Putamen (tissue), 1 donor: ENCODE measurements at regions not wholly inside any gene's neighbourhood (a gene's known extent, or its start where the extent isn't known, plus 50 kb on each side); places are given as distances from the start of the nearest gene placed in this dataset.

Source experiments
- DNase-seq: peaks from one replicate; pipeline ENCODE4 v3.0.0-alpha.2; 2016; ENCODE audit warnings: low spot score

DNA sequence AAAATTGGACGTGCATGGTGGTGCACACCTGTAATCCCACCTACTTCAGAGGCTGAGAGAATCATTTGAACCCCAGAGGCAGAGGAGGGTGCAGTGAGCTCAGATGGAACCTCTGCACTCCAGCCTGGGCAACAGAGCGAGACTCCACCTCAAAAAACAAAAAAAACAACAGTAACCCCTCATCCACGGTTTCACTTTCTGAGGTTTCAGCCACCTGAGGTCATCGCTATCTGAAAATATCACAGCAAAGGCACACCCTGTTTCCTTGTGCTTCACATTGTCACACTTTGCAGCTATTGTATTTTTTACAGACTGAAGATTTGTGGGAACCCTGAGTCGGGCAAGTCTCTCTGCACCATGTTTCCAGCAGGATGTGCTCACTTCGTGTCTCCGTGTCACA, 54.1 kb upstream of the FOXQ1 start:
- no peak for DNase-seq

DNA sequence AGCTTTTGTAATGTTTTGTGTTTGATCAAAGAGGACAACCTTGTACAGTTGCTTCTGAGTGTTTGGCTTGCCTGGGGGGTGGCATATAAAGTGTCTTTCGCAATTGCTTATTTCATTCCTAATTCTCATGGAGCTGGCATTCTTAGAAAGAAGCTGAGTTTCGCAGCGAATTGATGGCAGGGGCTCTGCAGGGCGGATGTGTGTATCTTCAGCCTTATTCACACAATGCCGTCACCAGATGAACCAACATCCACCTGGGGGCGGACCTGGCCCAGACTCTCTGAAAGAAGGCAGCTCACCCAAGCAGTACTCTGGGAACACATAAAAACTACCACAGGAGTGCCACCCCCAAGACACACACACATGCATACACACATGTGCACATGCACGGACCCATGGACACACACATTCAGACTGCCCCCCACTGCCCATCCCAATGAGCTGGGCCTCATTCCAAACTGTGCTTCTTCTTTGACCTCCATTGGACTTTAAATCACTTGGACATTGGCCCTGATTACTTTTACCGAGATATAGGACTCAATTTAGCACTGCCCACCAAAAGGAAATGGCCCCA, 55.4 kb upstream of the FOXQ1 start:
- DNase-seq = no peak

DNA sequence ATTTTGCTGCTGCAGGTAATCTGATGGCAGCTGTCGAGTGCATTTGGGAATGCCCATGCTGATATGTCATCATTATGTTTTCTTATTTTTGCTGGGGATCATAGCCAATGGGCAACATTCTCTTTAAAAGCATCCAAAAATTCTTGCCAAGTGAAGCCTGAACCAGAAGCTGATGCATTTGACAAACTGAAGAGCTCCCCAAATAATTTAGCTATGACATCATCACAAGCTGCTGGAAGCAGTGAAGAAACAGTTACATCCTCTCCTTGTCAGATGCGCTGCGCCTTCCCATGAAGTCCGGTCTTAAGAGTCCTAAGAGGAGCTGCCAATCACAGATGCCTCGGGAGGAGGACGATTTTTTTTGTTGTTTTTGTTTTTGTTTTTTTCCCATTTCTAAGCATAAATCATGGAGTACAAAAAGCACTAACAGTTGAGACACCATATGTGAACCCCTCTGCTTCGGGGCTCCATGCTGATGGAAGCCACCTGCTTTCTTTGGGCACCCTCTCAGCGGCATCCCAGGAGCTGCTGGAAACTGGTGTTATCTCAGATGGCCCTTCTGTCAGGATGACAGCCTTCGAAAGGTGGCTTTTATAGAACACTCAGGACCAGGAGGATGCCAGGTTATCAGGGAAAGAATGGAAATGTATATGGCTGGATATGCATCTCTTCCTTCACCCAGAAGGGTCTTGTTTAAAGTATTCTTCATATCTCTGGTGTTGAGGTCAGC, 56.1 kb upstream of the FOXQ1 start:
- no peak for DNase-seq

DNA sequence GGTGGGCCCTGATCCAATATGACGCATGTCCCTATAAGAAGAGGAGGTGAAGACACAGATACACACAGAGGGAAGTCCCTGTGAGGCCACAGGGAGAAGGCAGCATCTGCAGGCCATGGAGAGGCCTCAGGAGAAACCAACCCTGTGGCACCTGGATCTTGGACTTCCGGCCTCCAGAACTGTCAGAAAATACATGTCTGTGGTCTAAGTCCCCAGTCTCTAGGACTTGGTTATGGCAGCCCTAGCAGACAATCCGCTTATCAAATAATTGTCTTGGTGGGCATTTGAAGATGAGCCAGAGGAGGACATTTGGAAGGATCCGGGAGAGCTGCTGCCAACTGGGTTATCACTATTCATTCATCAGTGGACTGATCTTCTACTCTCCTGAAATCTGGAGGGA, 57.6 kb upstream of the FOXQ1 start:
- DNase-seq = no peak

DNA sequence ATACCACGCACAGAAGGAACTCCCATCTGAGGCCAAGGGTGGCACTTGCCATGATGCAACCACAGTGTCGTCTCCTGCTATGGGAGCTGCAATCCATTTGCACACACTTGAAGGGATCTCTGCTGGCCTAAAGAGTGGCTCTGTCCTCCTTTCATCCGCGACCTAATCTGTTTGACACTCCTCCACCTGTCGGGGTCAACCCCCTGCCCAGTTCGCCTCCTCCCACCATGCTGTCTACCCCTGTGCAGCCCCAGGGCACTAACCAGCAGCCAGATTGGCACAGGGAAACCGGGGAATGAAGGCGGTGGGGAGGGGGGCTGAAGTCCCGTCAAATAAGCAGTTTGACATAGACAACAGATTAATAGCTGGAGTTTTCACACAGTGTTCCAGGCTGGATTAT, 58.1 kb upstream of the FOXQ1 start:
- DNase-seq = no peak

DNA sequence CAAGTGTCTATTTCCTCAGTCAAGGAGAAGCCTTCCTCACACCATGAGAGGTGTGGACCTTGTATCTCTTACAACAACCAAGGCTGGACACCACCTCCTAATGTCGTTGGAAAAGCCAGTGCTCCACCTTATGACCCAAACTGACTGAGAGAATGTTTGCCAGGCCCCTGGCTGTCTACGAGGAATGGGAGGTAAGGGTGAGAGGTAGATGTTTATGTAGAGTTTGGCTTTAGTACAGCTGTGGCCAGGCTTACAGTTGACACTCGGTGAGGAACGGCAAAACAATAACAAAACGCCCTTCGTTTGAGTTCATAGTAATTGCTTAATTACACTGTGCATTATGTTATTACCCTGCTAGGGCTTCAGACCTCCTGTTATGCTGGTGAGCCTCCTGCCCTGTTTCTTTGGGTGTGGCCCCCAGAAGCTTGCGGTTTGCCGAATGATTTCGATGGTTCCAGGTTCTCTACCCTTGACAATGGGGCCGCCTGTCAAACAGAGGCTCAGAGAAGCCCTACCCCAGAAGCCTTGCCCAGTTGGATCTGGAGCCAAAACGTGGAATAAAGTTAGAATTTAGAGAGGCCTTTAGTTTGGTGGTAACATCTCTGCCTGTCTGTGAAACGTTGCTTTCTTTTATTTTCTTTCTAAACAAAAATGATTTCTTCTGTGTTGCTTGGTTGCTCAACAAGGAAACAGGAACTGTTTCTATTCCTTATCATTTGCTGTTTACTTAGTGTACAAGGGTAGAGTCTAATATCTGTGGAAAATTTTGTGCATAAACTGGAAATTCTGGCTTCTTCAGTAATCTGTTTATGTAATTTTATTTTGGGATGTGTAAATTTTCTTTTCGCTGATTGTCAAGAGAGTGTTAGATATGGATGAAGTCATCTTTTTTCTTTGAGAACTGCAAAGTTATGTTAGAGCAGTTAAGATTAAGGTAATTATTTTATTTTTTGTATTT, 60.4 kb upstream of the FOXQ1 start:
- DNase-seq = no peak

DNA sequence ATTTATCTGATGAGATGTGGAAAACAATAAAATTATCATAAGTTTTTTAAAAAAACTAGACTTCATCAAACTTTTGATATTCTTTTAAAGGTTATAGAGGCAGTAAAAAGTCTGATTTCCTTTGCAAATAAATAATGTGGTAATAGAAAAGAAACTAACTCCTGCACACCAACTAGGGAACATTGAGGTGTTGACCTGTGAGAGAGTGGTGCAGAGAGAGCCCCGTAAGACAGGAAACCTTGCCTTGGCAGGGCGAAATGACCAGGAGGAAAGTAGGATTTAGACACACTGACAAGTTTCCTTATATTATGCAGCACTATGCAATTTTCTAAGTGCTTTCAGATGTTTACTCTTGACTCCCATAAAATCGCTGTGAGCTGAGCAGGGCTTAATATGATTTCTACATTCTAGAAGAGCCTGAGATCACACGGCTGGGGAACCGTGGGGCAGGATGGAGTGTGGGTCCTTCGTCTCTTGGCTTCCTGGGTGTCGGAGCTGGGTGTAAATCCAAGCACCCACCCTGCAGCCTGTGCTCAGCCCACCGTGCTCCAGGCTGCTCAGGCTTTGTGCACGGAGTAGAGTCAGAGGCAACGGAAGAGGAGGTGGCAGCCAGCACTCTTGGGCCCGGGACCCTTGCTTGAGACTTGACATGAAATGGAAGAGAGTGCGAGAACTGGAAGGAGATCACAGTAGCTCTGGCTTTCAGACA, 61.3 kb upstream of the FOXQ1 start:
- no peak for DNase-seq

DNA sequence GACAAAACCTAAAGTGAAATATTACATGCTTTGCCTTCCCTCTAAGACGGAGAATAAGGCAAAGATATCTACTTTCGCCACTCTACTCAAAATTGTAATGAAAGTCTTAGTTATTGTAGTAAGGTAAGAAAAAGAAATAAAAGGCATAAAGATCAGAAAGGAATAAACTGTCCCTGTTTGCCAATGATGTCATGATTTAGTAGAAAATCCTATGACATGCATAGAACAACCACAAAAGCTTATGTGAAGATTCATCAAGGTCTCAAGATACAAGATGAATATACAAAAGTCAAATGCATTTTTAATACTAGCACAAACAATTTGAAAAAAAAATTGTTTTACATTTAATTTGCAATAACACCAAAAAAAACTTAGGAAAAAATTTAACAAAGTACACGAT, 64.0 kb upstream of the FOXQ1 start:
- no peak for DNase-seq

DNA sequence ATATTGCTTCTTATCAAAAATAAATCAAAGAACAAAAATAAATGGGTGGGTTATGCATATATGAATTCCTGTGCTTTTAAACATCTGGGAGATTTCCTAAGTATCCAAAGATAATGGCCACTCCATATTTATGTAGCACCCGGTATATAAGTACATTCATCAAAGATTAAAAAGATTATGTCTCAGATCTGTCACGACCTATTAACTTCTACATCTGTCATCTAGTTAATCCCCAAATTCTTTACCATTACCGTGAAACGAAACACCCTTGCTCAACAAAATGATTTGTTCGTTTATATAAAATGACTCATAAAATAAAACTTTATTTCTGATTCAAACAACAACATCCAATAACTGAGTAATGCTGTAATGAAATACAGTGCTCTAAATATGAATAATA, 64.8 kb upstream of the FOXQ1 start:
- DNase-seq = no peak

DNA sequence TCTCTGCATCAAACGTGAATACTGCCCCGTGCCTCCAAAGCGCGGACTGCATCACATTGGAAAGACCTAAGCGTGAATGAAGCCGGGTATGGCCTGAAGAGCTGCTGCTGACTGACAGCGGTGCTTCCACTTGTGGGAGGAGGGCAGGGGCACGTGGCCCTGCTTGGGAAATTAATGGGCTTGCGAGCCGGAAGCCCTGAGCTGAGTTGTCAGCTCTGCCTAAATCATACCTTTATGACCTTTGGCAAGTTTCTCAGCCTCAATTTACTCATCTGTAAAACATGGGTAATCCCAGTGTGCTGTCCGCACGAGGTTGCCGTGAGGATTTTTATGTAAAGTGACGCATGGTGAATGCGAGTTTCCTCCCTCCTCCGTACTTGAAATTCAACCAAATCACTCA, 67.0 kb upstream of the FOXQ1 start:
- no peak for DNase-seq

DNA sequence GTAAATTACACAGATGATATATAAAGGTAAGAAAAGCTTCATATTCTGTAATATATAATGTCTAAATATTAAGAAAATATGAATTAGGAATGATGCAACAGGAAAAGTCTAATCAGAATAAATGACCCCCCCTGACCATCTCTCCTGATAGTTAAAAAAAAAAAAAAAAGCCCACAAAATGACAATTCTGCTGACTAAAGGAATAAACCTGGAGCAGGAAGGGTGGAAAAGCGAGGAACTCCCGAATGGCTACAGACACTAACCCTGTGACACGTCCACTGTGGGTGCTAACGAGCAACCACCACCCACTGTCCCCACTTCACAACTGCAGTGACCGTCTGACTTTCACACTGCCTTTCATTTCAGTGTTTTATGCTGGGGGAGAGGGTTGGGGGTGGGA, 67.6 kb upstream of the FOXQ1 start:
- no peak for DNase-seq

DNA sequence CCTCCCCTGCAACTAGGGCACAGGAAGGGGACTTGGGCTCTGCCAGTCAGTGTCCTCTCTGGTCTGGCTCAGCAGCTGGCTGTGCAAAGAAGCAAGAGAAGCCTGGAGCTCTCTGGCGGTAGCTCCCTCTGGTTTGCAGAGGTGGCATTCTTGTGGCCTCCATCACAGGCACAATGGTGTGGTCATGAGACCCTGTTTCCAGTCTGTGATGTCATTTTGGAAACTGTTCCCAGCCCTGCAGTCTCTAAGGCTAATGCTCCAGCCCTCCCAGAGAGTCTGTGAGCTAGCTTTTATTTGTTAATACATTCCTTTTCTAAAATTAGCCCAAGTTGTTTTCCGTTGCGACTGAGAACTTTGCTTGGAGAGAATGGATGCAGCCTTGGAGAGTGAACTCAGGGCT, 69.5 kb upstream of the FOXQ1 start:
- no peak for DNase-seq

DNA sequence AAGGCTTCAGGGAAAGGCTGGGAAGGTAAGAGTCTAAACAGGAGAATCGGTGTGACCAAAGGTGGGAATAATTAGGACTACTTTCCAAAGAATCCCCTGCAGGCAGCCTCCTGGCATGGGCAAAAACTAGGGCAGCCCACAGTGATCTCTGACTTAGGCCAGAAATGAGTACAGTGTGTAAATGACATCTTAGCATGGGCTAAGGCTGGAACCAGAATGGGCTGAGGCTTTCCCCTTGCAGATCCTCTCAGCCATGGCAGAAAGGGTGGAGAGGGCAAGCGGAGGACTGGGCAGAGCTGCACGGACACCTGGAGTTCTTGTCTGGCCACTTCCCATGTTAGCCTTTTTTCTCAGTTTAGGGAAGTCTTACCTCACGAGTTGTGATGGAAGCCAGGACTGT, 69.9 kb upstream of the FOXQ1 start:
- no peak for DNase-seq

DNA sequence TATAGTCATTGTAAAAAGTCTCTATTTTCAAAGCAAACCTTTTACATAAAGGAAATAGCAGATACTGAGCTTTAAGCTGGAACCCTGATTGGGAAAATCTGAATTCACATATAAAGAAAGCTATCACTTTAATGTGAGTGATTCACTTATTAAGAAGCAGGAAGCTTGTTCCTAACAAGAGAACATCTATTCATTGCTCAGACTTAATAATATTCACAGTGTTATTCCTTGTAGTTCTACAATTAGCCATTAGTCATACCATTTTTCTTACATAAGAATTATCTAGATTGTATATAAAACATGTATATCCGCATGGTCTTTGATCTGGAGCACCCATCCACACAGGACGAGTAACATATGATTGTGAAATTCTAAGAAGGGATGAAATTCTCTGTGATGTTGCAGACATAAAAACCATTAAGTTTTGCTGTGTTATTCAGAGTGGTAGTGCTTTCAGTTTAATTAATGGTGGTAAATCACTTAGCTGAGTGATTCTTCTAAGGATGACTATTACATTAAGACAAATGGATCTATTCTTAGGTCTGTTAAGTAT, 71.1 kb upstream of the FOXQ1 start:
- no peak for DNase-seq

DNA sequence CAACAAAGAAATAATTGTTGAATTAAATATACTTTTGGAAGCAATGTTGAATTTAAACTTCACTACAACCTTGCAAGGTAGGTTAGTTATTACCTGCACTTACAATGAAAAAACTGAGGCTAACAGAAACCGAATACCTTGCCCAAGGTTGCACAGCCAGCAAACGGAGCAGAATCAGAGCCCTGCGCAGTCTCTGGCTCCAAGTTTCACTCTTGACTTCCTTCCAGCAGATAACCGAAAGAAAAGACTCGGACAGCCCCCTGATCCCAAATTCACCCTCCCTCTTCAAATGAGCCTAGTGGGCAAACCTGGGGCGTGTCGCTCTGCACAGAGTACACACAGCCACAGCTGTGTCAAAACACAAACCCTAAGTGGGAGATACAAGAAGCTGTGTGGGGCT, 72.1 kb upstream of the FOXQ1 start:
- no peak for DNase-seq

DNA sequence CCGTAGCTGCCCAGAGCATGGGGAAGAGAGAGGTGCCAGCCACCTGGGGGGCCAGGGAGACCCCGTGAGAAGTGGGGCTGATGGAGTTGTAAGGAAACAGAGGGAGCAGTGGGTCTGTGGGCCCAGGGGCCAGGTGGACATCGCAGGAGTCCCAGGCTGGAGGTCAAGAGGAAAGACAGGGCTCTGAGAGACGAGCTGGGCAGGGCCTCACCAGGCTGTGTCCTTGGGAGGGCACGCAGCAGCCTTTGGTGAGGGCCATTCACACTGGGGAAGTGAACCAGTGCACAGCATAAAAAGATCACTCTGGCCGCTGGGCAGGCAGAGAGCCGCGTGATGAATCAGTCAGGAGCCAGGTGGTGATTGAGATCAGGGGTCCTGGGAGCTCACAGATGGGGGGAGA, 73.9 kb upstream of the FOXQ1 start:
- DNase-seq = no peak

DNA sequence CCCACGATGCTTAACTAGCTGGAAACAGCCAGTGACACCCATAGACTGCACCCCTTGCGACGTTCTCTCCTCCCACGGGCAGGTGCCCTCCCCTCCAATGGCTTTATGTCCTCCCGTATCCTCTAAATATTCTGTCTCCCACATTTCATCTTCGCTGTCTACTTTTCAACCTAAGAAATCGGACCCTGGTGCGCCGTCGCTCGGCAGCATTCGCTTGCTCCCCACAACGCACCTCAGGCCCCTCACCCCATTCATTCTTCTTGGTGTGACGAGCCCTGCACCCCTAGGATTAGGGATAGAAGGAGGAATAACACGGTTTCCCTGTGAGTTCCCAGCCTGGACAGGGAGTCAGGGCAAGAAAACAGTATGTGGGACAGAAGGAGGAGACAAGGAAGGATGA, 74.3 kb upstream of the FOXQ1 start:
- DNase-seq = no peak

DNA sequence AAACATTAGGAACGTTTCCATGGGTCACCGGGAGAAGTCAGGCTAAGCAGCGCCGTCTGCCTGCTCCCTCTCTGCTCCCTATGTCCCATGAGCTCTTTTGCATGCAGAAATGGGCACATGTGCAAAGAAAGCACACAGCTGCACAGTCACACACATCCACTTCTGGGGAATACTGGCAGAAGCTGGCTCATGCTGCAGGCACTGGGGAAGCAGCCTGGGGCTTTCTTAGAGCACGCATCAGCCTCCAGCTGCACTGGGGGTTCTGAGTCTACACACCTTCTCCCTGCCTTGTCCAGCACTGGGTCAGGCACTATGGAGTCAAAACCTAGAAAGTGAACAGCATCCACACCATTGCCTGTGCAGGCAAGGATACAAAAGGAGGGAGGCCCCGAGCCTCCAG, 76.1 kb upstream of the FOXQ1 start:
- DNase-seq = no peak

DNA sequence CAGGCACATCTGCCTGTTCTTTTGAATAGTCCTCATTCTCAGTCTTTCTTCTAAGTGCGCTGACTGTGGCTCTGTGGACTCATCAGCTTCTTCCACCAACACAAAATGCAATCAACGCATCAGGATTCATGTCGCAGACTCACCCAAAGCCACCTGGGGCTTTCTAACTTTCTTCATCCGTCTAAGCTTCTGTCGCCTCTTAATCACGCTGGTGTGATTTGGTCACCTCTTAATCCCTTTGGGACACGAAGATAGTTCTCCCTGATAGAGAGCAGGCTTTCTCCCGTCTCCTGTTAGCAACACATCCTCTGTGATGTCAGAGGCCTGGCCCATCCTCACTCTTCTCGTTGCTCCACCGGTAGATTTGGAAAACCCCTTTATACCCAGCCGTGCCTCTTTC, 78.0 kb upstream of the FOXQ1 start:
- DNase-seq = no peak

DNA sequence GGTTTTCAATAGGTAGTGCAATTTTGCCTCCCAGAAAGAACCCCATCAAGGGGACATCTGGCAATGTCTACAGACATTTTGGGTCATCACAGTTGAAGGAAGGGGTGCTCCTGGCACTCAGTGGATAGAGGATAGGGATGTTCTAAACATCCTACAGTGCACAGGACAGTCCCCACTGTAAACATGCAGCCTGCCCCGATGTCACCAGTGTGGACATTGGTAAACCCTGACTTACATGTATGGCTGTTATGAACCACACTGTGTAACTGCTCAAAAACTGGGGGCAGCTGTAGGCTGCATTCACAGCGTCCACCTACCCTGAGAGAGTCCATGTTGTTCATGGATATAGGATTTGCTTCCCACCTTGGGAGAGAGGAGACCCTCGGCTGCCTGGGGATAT, 79.3 kb upstream of the FOXQ1 start:
- no peak for DNase-seq

DNA sequence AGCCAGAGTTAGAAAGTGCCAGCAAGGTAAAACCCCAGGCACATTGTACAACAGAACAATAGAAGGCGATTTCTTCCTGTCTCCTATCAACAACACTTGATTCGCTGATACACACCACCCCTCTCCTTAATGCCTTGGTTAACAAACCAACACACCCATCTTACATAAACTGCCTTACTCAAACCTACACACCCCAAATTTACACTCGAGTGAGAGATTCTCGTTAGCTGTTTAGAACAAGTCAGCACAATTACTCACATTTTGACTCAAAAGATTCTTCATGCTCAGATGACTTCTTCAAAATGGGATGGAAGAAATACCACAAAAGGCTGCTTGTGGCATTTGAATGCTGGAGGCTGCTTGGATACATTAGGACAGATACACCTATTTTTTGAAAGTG, 80.0 kb upstream of the FOXQ1 start:
- no peak for DNase-seq
